Activated CD8-positive, alpha-beta memory T cell treated with anti-CD3 and anti-CD28 coated beads for 48 hours (primary cell): ENCODE measurements at regions not wholly inside any gene's neighbourhood (a gene's known extent, or its start where the extent isn't known, plus 50 kb on each side); places are given as distances from the start of the nearest gene placed in this dataset.
"Not testable (repeated sequence)": the region's sequence is repeated elsewhere in the genome, so short reads cannot be mapped to it uniquely, and the experiment has no call there.

Source experiments
- DNase-seq, 3 experiments: peaks; one replicate each; pipeline ENCODE4 v3.0.0-alpha.2; 2020; ENCODE audit warnings: low read depth in 2 of 3, low spot score in 2 of 3

GRCh38 chrY:19644889-19645638 lies 99.5 kb downstream of the KDM5D start:
- no peak for DNase-seq

GRCh38 chrY:19637651-19638347 lies 106.7 kb downstream of the KDM5D start:
- no peak for DNase-seq

DNA sequence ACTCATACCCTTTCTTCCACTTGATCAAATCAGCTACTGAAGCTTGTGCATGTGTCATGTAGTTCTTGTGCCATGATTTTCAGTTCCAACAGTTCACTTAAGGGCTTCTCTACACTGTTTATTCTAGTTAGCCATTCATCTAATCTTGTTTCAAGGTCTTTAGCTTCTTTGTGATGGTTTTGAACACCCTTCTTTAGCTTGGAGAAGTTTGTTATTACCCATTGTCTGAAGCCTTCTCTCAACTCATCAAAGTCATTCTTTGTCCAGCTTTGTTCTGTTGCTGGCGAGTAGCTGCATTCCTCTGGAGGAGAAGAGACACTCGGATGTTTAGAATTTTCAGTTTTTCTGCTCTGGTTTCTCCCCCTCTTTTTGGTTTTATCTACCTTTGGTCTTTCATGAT lies 115.6 kb downstream of the KDM5D start:
- DNase-seq = no peak

DNA sequence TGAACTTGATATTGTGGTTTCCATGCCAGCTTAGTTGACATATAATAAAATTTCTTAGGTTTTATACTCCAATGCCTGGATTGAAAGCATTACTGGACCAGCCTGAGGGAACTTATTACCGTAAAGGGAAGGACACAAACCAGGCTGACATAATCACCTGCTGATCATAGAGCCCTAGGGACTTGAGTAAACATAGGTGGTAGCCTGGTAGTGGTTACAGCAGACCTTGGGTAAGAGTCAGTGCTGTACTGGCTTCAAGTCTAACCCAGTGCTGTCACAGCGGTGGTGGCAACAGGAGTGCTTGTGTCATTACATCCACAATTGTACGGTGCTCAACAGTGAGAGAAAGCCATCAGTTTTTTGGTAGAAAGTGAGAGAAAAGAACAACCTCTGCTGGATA lies 122.1 kb downstream of the KDM5D start:
- no peak for DNase-seq

DNA sequence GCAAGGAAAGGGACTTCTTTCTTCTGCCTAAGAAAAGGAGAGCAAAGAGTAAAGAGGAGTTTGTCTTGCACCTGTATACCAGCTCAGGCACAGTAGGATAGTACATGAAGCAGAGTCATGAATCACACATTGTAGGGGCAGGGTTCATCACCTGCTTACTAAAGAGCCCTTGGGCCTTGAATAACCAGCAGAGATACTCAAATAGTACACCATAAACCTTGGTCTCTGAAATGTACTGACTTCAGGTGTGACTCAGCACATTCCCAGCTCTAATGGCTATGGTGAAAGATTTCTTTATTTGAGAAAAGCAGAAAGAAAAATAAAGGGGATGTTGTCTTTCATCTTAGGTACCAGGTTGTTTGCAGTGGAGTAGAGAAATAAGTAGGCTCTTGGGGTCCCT lies 122.8 kb downstream of the KDM5D start:
- DNase-seq = no peak

DNA sequence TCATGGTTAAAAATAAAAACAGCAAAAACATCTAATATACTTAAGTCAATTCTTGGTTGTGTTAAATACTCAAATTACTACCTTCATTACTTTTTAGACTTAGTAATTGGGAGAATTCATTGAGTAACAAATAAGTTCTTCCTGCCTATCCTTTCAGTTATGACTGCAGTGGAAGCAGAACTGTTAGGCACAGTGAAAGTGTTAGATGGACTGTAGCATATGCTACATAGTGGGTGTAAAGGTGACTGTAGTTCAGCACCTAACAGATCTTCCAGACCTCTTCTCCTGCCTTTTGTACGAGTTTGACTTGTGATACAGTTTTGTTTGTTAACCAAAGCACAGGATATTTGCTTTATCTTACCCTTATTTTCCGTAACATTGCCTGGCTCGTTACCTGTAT lies 143.4 kb downstream of the KDM5D start:
- no peak for DNase-seq

- no peak for DNase-seq
Measured at GRCh38 chrY:19600711-19601110, 143.8 kb downstream of the KDM5D start.

GRCh38 chrY:19590235-19590634 lies 154.3 kb downstream of the KDM5D start:
- no peak for DNase-seq

DNA sequence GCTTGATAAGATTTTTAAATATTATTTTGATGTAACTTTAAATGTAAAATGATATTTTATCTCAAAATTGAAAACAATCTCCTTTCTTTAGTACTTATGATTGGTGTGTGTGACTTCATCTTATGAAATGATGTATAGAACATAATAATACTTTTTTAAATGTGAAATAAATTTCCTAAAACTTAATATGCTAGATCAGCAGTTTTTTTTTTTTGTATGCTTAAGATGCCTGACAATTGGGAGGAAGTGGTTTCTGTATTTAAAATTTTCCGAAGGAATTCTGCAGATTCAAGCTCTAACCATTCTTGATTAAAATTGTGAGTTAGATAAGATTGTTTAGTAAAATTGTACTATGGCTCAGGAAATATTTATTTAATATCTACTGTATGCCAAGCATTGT lies 154.9 kb downstream of the KDM5D start:
- no peak for DNase-seq

- no peak for DNase-seq
Measured at GRCh38 chrY:19587311-19587710, 157.2 kb downstream of the KDM5D start.

DNA sequence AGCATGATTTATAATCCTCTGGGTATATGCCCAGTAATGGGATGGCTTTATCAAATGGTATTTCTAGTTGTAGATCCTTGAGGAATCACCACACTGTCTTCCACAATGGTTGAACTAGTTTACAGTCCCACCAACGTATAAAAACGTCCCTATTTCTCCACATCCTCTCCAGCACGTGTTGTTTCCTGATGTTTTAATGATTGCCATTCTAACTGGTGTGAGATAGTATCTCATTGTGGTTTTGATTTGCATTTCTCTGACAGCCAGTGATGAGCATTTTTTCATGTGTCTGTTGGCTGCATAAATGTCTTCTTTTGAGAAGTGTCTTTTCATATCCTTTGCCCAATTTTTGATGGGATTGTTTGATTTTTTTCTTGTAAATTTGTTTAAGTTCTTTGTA lies 163.5 kb downstream of the KDM5D start:
- DNase-seq = not testable (repeated sequence)

- DNase-seq = no peak
Measured at GRCh38 chrY:19578281-19578874, 166.1 kb downstream of the KDM5D start.

GRCh38 chrY:19577250-19577649 lies 167.3 kb downstream of the KDM5D start:
- DNase-seq = no peak

- no peak for DNase-seq
Measured at GRCh38 chrY:19574939-19575338, 169.6 kb downstream of the KDM5D start.

DNA sequence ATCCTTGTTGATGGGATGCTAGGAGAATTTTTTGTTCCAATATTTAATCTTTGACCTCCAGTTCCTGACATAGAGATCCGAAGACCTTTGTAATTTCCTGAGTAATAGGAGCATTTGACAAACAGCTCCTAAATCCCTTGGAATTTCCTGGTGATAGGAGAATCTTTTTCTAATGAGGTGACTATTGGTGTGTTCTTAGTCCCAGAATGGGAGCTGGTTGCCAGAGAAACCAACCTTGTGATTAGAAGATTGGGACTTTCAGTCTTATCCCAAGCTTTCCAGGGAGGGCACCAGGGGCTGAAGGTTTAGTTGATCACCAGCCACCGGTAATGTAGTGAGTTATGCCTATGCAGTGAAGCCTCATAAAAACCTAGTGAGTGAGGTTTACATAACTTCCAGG lies 170.9 kb downstream of the KDM5D start:
- no peak for DNase-seq

DNA sequence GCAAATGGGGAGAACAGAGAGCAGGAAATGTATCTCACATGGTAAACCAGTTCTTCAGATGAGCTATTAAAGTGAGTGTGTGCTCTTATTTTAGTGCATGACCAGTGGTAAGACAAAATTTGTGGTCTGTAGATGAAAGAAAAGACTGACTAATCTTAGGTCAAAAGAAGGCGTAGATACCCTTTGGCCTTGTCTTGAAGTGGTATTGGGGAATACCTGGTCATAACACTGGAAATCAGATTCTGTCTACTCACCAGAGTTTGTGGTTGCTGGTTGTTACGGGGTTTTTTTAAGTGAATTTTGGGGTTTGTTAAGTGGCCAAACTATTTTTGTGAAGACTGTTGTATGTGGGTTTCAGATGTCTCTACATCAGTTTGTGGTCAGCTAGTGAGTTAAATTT lies 173.5 kb downstream of the KDM5D start:
- no peak for DNase-seq

GRCh38 chrY:19567943-19568342 lies 176.6 kb downstream of the KDM5D start:
- DNase-seq = no peak

DNA sequence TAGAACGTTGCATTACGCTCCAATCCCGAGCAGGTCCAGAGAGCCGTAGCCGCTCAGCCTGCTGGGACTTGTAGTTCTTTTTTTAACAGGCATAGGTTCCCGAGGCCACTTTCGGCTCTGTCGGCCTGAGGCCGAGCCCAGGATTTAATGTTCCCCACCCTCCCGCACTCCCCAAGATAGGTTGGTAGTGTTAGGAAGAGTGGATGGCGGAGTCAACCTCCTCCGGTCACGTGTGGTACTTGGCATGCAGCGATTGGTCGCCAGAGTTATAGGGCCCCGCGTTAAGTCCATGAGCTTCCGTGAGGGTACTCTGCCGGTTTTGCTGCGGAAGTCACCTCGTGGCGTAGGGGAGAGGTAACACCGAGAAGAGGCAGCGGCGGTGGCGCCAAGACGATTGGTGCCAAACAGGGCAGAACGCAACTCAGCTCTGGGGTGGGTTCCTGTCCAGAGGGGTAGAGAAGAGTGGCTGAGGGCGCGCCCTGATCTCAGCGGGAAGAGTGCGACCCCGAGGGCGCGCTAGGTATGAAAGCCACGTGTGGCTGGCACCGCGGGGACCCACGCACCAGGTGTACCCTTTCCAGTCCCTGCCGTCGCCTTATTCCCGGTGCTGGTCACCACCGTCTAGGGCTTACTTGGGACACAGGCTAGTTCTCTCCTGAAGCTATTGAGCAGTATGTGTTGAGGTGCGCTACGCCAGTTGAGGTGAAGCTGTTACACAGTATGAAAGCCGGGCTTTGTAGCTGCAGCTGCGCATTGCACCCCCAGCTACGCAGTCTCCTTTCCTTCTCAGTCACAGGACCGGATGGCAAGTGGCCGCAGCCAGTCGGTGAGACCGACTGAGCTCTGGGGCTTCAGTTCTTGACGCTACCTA lies 177.2 kb downstream of the KDM5D start:
- peak in 1 of 3 experiments; percentile 45 for DNase-seq

GRCh38 chrY:19559161-19559560 lies 185.4 kb downstream of the KDM5D start:
- DNase-seq = no peak

GRCh38 chrY:19549671-19550466 lies 194.7 kb downstream of the KDM5D start:
- no peak for DNase-seq
